Activated CD4-positive, alpha-beta T cell treated with anti-CD3 and anti-CD28 coated beads for 48 hours (primary cell): ENCODE measurements at regions not wholly inside any gene's neighbourhood (a gene's known extent, or its start where the extent isn't known, plus 50 kb on each side); places are given as distances from the start of the nearest gene placed in this dataset.

Experiments used
- DNase-seq: peaks from one replicate; pipeline ENCODE4 v3.0.0-alpha.2; 2020

- no peak for DNase-seq
Observed at GRCh38 chr14:42143114-42143513, 536.4 kb downstream of the LRFN5 start.

- DNase-seq: no peak
Observed at GRCh38 chr14:42141328-42141727, 534.7 kb downstream of the LRFN5 start.

GRCh38 chr14:42140831-42141279, 534.2 kb downstream of the LRFN5 start:
- no peak for DNase-seq

- no peak for DNase-seq
Observed at GRCh38 chr14:42140001-42140400, 533.3 kb downstream of the LRFN5 start.

- no peak for DNase-seq
Observed at GRCh38 chr14:42138406-42138805, 531.7 kb downstream of the LRFN5 start.

- no peak for DNase-seq
Observed at GRCh38 chr14:42130815-42131214, 524.1 kb downstream of the LRFN5 start.

GRCh38 chr14:42123526-42123925, 516.9 kb downstream of the LRFN5 start:
- no peak for DNase-seq

- no peak for DNase-seq
Observed at GRCh38 chr14:42113358-42114069, 506.8 kb downstream of the LRFN5 start.

GRCh38 chr14:42112108-42112507, 505.4 kb downstream of the LRFN5 start:
- DNase-seq: no peak

GRCh38 chr14:42111355-42111754, 504.7 kb downstream of the LRFN5 start:
- no peak for DNase-seq

GRCh38 chr14:42110167-42110566, 503.5 kb downstream of the LRFN5 start:
- no peak for DNase-seq

GRCh38 chr14:42095155-42095554, 488.5 kb downstream of the LRFN5 start:
- DNase-seq: no peak

- no peak for DNase-seq
Observed at GRCh38 chr14:42090122-42090521, 483.4 kb downstream of the LRFN5 start.

- no peak for DNase-seq
Observed at GRCh38 chr14:42079911-42080310, 473.2 kb downstream of the LRFN5 start.

GRCh38 chr14:42078345-42078744, 471.7 kb downstream of the LRFN5 start:
- DNase-seq: no peak

GRCh38 chr14:42070031-42070430, 463.4 kb downstream of the LRFN5 start:
- no peak for DNase-seq

GRCh38 chr14:42057111-42057510, 450.4 kb downstream of the LRFN5 start:
- DNase-seq: no peak

GRCh38 chr14:42047421-42048055, 440.9 kb downstream of the LRFN5 start:
- no peak for DNase-seq

GRCh38 chr14:42045383-42045782, 438.7 kb downstream of the LRFN5 start:
- DNase-seq: no peak

- DNase-seq: no peak
Observed at GRCh38 chr14:42028607-42029006, 421.9 kb downstream of the LRFN5 start.

GRCh38 chr14:42027271-42027670, 420.6 kb downstream of the LRFN5 start:
- no peak for DNase-seq

GRCh38 chr14:42023452-42023851, 416.8 kb downstream of the LRFN5 start:
- DNase-seq: no peak

GRCh38 chr14:42014301-42014700, 407.6 kb downstream of the LRFN5 start:
- DNase-seq: no peak

GRCh38 chr14:42013559-42013958, 406.9 kb downstream of the LRFN5 start:
- DNase-seq: no peak

GRCh38 chr14:42013153-42013552, 406.5 kb downstream of the LRFN5 start:
- DNase-seq: no peak
